GM12801 (cell line): ENCODE measurements at regions not wholly inside any gene's neighbourhood (a gene's known extent, or its start where the extent isn't known, plus 50 kb on each side); places are given as distances from the start of the nearest gene placed in this dataset.

Experiments
- CTCF ChIP-seq: IDR thresholded peaks from one replicate; pipeline ENCODE4 v1.5.1; 2011; ENCODE audit warnings: control low read depth; ENCODE audit not compliant: insufficient read length; ENCODE audit errors: extremely low read depth

GRCh38 chr6:98526465-98526864 lies 307.9 kb upstream of the POU3F2 start:
- TF ChIP-seq CTCF = no peak

DNA sequence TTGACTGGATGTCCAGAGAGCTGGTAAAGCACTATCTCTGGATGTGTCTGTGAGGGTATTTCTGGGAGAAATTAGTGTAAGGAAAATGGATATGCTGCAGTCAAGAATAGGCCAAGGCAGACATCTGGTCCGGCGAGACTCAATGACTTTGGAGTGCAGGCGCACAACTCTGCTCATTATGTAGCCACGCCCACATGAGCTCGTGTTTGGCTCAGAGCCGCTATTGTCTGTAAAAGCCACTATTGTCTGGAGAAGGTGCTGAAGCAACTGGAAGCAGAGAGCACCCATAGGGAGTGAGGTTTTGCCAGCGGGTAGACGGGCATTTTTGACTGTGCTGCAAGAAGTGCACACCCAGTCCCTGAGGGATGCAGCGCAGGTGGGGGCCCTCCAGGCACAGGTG lies 305.0 kb upstream of the POU3F2 start:
- no peak for TF ChIP-seq CTCF

DNA sequence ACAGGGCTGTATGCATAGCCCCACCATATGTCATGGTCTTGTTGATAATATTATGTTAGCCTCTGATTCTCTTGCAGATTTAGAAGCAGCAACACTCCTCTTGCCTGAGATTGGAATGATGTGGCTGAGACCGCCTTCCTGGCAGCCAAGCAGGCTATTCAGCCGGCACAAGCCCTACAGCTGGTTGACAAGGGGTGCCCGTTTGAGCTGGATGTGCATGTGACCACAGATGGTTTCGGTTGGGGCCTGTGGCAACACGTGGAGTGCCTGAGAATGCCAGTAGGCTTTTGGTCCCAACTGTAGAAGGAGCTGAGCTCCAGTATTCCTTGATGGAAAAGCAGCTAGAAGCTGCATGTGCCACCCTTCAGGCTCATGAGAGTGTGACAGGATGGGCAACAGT lies 303.6 kb upstream of the POU3F2 start:
- no peak for TF ChIP-seq CTCF

DNA sequence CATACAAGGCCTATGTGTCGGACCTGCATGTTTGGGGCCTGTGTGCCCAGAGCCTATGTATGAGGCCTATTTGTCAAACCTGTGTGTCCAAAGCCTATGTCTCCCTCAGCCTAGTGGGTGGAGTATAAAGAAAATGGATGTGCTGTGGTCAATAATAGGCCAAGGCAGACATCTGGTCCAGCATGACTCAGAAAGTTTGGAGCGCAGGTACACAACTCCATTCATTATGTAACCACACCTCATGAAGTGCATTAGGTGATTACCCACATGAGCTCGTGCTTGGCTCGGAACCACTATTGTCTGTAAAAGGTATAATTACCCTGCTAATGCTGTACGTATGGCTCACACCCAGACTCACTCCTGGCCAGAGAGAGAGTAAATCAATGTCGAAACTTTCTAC lies 302.4 kb upstream of the POU3F2 start:
- TF ChIP-seq CTCF = no peak

DNA sequence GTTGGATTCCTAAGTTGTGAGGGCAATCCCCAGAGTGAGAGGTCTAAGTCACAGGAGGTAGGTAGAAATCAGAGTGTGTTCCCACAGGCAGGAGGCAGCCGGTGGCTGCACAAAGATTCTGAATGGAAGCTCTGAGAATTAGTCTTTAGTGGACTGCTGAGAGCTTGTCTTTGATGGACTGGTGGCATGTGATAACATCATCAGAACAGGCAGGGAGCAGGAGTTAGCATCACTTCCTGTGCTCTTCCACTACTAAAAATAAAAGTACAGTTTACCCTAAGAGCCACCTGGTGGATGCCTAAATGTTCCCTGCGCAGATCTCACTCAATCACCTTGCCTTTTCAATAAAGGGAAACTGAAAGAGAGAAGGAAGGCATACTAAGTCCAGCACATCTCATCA lies 294.6 kb upstream of the POU3F2 start:
- TF ChIP-seq CTCF = no peak

DNA sequence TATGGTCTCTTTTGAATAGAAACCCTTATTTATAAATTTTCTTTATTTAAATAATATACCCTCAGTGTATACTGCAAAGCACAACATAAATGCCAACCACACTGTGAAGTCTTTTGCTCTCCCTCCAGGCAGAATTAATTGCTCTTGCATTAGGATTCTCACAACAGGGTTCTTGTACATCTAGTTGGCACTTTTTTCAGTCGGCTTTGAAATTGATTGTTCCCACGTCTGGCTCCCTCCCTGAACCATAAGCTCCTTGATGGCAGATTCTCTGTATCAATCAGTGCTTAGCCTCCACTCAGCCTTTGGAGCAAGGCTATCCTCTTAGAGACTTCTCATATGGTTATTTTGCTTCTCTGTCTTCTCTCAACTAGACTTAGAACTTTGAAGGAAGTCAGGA lies 288.0 kb upstream of the POU3F2 start:
- TF ChIP-seq CTCF = no peak

DNA sequence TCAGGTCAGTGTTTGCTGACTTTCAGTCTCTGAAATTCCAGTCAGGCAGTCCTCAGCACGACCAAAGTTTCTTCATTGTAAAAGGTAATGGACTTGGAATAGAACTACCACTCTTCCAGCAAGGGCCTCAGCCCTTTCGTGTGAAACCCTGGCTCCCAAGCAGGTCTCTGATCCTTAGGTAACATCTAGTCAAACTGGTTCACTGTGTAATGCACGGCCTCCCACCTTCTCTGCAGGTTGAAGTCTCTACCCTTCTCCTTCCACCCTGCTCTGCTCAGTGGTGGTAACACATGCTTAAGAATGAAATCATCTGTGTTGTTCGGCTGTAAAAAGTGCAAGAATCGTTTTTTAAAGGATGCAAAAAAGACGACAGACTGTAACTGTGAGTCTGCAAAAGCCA lies 287.2 kb upstream of the POU3F2 start:
- TF ChIP-seq CTCF = no peak

- no peak for TF ChIP-seq CTCF
Measured at GRCh38 chr6:98547634-98548033, 286.7 kb upstream of the POU3F2 start.
